IMR-90 (cell line): ENCODE measurements at regions not wholly inside any gene's neighbourhood (a gene's known extent, or its start where the extent isn't known, plus 50 kb on each side); places are given as distances from the start of the nearest gene placed in this dataset.

Source experiments
- ATAC-seq: fragments of 200-7000 bp; cut with Tn5 transposase; 2 replicates; pipeline ENCODE4 v1.9.1; 2020; ENCODE audit warnings: low read depth, mild to moderate bottlenecking, moderate library complexity
- BruUV-seq: library from RNA; stranded (reverse); fragments of 400-500 nt; replicated peaks from 2 replicates; lab custom pipeline; 2021; lab: Mats Ljungman, UMichigan
- CTCF ChIA-PET: fragments of 300-600 bp; formaldehyde crosslinking; extraction: SDS; loops from one replicate; lab custom pipeline; 2021; ENCODE audit warnings: antibody characterized with exemption; lab: Yijun Ruan, JAX
- POLR2A ChIA-PET: fragments of 300-600 bp; sonication (Branson Sonifier 250); formaldehyde crosslinking; loops from one replicate; lab custom pipeline; 2022; ENCODE audit warnings: antibody characterized with exemption; ENCODE audit not compliant: unreplicated experiment; lab: Charles Lee
- DNase-seq: peaks from one replicate; pipeline ENCODE4 v3.0.0; 2013
- H2AFZ ChIP-seq: replicated peaks from 2 replicates; pipeline ENCODE3; 2013; ENCODE audit warnings: low read length, mild to moderate bottlenecking; ENCODE audit not compliant: poor library complexity
- H2AK5ac ChIP-seq: 2 replicates; pipeline ENCODE4 v1.6.1; 2013; ENCODE audit warnings: low read depth, low read length, inconsistent platforms
- H2AK9ac ChIP-seq: replicated peaks from 2 replicates; pipeline ENCODE3; 2013; ENCODE audit warnings: mild to moderate bottlenecking, low read depth, low read length, moderate library complexity; ENCODE audit not compliant: poor library complexity
- H2BK120ac ChIP-seq: 2 replicates; pipeline ENCODE4 v1.6.1; 2013; ENCODE audit warnings: low read depth, low read length, inconsistent platforms
- H2BK15ac ChIP-seq: 3 replicates; pipeline ENCODE4 v1.6.1; 2013; ENCODE audit warnings: low read depth, low read length, inconsistent platforms
- H2BK20ac ChIP-seq: 2 replicates; pipeline ENCODE4 v1.6.1; 2013; ENCODE audit warnings: low read depth, mild to moderate bottlenecking, inconsistent platforms, low read length, moderate library complexity
- H2BK5ac ChIP-seq: 2 replicates; pipeline ENCODE4 v1.6.1; 2013; ENCODE audit warnings: mild to moderate bottlenecking, low read depth, low read length, inconsistent platforms; ENCODE audit not compliant: poor library complexity, severe bottlenecking
- H3K14ac ChIP-seq: replicated peaks from 2 replicates; pipeline ENCODE4 v1.6.1; 2013; ENCODE audit warnings: low read depth, low read length, inconsistent platforms
- H3K18ac ChIP-seq: 2 replicates; pipeline ENCODE4 v1.6.1; 2013; ENCODE audit warnings: low read depth, low read length, control low read depth
- H3K23ac ChIP-seq: 2 replicates; pipeline ENCODE4 v1.6.1; 2013; ENCODE audit warnings: low read depth, low read length, inconsistent platforms
- H3K27ac ChIP-seq: 2 replicates; pipeline ENCODE4 v1.5.1; 2013; ENCODE audit warnings: mild to moderate bottlenecking, control low read depth, low read length; ENCODE audit not compliant: insufficient read depth
- H3K27me3 ChIP-seq: 2 replicates; pipeline ENCODE4 v1.6.1; 2013; ENCODE audit warnings: low read length; ENCODE audit not compliant: control insufficient read depth, insufficient read depth
- H3K36me3 ChIP-seq: 2 replicates; pipeline ENCODE4 v1.6.1; 2013; ENCODE audit warnings: low read length, mixed read lengths; ENCODE audit not compliant: control insufficient read depth, insufficient read depth
- H3K4ac ChIP-seq: 2 replicates; pipeline ENCODE4 v1.6.1; 2013; ENCODE audit warnings: low read depth, low read length, inconsistent platforms
- H3K4me1 ChIP-seq: 2 replicates; pipeline ENCODE4 v1.6.1; 2013; ENCODE audit warnings: low read length, mixed read lengths; ENCODE audit not compliant: control insufficient read depth, insufficient read depth
- H3K4me2 ChIP-seq: 2 replicates; pipeline ENCODE4 v1.6.1; 2013; ENCODE audit warnings: low read depth, mild to moderate bottlenecking, control low read depth, low read length, moderate library complexity
- H3K4me3 ChIP-seq: 2 replicates; pipeline ENCODE4 v1.5.1; 2013; ENCODE audit warnings: low read depth, mild to moderate bottlenecking, control low read depth, low read length, moderate library complexity; ENCODE audit not compliant: insufficient read depth
- H3K56ac ChIP-seq: 2 replicates; pipeline ENCODE4 v1.6.1; 2013; ENCODE audit warnings: low read length, inconsistent platforms; ENCODE audit not compliant: insufficient read depth; ENCODE audit errors: extremely low read depth
- H3K79me1 ChIP-seq, 2 experiments: 2 replicates each; pipeline ENCODE4 v1.6.1; 2013; ENCODE audit warnings: low read length in 2 of 2, inconsistent platforms in 1 of 2, low read depth in 1 of 2
- H3K9ac ChIP-seq: 2 replicates; pipeline ENCODE4 v1.6.1; 2013; ENCODE audit warnings: low read depth, low read length, control low read depth
- H3K9me1 ChIP-seq: 2 replicates; pipeline ENCODE4 v1.6.1; 2013; ENCODE audit warnings: low read length, inconsistent platforms; ENCODE audit not compliant: insufficient read depth
- H3K9me3 ChIP-seq: 2 replicates; pipeline ENCODE4 v1.6.1; 2013; ENCODE audit warnings: low read length; ENCODE audit not compliant: control insufficient read depth, insufficient read depth
- H4K20me1 ChIP-seq: 2 replicates; pipeline ENCODE4 v1.6.1; 2013; ENCODE audit warnings: low read length, inconsistent platforms; ENCODE audit not compliant: insufficient read depth
- H4K5ac ChIP-seq: 2 replicates; pipeline ENCODE4 v1.6.1; 2013; ENCODE audit warnings: mild to moderate bottlenecking, low read depth, low read length, control low read depth
- H4K8ac ChIP-seq, 2 experiments: 2 replicates each; pipeline ENCODE4 v1.6.1; 2013; ENCODE audit warnings: low read depth in 2 of 2, low read length in 2 of 2, control low read depth in 1 of 2, inconsistent platforms in 1 of 2
- H4K91ac ChIP-seq: 2 replicates; pipeline ENCODE4 v1.6.1; 2013; ENCODE audit warnings: low read depth, low read length, inconsistent platforms; ENCODE audit not compliant: insufficient read depth
- BHLHE40 ChIP-seq: fragments of 150-350 bp; IDR thresholded peaks from 2 replicates; pipeline ENCODE4 v1.6.1; 2016; ENCODE audit warnings: mild to moderate bottlenecking, low read depth, low read length
- CEBPB ChIP-seq: IDR thresholded peaks from 2 replicates; pipeline ENCODE4 v1.6.1; 2012; ENCODE audit warnings: low read depth, low read length, improper control_type of control experiment
- CHD1 ChIP-seq: IDR thresholded peaks from 2 replicates; pipeline ENCODE4 v1.6.1; 2012; ENCODE audit warnings: low read depth, low read length, improper control_type of control experiment
- ELK1 ChIP-seq: fragments of 150-350 bp; IDR thresholded peaks from 2 replicates; pipeline ENCODE4 v1.6.1; 2016; ENCODE audit warnings: low read depth, mild to moderate bottlenecking, low read length, moderate library complexity, borderline replicate concordance
- MAFK ChIP-seq: IDR thresholded peaks from 2 replicates; pipeline ENCODE4 v1.6.1; 2012; ENCODE audit warnings: low read depth, low read length, improper control_type of control experiment
- MAZ ChIP-seq: IDR thresholded peaks from 2 replicates; pipeline ENCODE4 v1.6.1; 2012; ENCODE audit warnings: low read depth, mild to moderate bottlenecking, low read length, improper control_type of control experiment, moderate library complexity, borderline replicate concordance
- MXI1 ChIP-seq: IDR thresholded peaks from 2 replicates; pipeline ENCODE4 v1.6.1; 2012; ENCODE audit warnings: low read depth, mild to moderate bottlenecking, low read length, moderate library complexity, borderline replicate concordance
- NFE2L2 ChIP-seq: fragments of 150-350 bp; IDR thresholded peaks from 2 replicates; pipeline ENCODE4 v1.6.1; 2016; ENCODE audit warnings: low read depth, mild to moderate bottlenecking, low read length
- POLR2A ChIP-seq: IDR thresholded peaks from 2 replicates; pipeline ENCODE4 v1.6.1; 2012; ENCODE audit warnings: mild to moderate bottlenecking, low read depth, low read length
- RAD21 ChIP-seq: IDR thresholded peaks from 2 replicates; pipeline ENCODE4 v1.6.1; 2012; ENCODE audit warnings: low read length, improper control_type of control experiment
- RCOR1 ChIP-seq: IDR thresholded peaks from 2 replicates; pipeline ENCODE4 v1.6.1; 2012; ENCODE audit warnings: mild to moderate bottlenecking, low read length, improper control_type of control experiment; ENCODE audit not compliant: insufficient replicate concordance
- RFX5 ChIP-seq: IDR thresholded peaks from 2 replicates; pipeline ENCODE4 v1.8.0; 2012; ENCODE audit warnings: low read depth, mild to moderate bottlenecking, low read length, moderate library complexity
- SMC3 ChIP-seq: fragments of 150-350 bp; IDR thresholded peaks from 2 replicates; pipeline ENCODE4 v1.6.1; 2016; ENCODE audit warnings: low read depth, mild to moderate bottlenecking, antibody characterized with exemption, low read length, moderate library complexity
- USF2 ChIP-seq: fragments of 150-350 bp; IDR thresholded peaks from 2 replicates; pipeline ENCODE4 v1.6.1; 2017; ENCODE audit warnings: mild to moderate bottlenecking, antibody characterized with exemption, low read length, low read depth
- WGBS, 2 experiments: methylation state at CpG; one replicate each; pipeline versions ENCODE4 v1.1.5 to v1.1.7; 2013; ENCODE audit warnings: missing lambda C conversion rate in 2 of 2; ENCODE audit not compliant: insufficient read length in 1 of 2; ENCODE audit errors: extremely low coverage in 2 of 2; 5-methylcytosine and 5-hydroxymethylcytosine counted together
- dilution Hi-C: fragments of 300-500 bp; cut with HindIII; formaldehyde crosslinking; loops from one replicate; pipeline ENCODE4 v1.14.3; 2018; ENCODE audit warnings: low sequenced_read_pairs; ENCODE audit not compliant: unreplicated experiment
- in situ Hi-C: fragments of 300-500 bp; cut with MboI; formaldehyde crosslinking; loops from 3 replicates; pipeline ENCODE4 v1.14.3; 2019; ENCODE audit warnings: low sequenced_read_pairs, inconsistent platforms, mixed read lengths
- intact Hi-C: fragments of 100-400 bp; cut with micrococcal nuclease; formaldehyde crosslinking; loops from 2 replicates; pipeline ENCODE4 v1.10.0; 2022
- TF ChIP-seq, protein P1 (sequence below): conservative IDR thresholded peaks from 2 replicates; pipeline ENCODE4 v1.5.1; 2012; ENCODE audit warnings: mild to moderate bottlenecking, low read depth, low read length, improper control_type of control experiment

DNA sequence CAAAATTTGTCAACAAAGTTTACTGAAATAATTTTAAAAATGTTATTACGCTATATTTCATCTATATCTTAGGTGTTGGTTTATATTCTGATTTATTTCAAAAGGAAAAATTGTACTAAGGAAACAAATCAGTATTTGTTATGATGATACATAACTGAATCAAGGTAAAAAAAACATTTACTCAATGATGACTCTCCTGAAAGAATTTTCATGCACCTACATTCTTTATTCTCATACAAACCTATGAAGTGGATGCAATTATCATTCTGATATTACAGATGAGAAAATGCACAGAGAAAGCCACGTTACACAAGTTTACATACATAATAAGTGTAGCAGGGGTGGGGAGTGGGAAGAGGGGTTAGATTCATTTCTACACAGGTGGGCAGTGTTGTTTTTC, 422.4 kb downstream of the DSEL start:
- no peak overlapping the region for H3K27ac ChIP-seq
- H3K9ac ChIP-seq = no peak overlapping the region
- no peak overlapping the region for H3K56ac ChIP-seq
- no peaks in the 10 kb centered on the region for H3K9me1 ChIP-seq
- no peaks in the 10 kb centered on the region for H3K36me3 ChIP-seq
- H3K9me3 ChIP-seq = no peaks in the 10 kb centered on the region
- no peak overlapping the region for H3K23ac ChIP-seq
- POLR2A ChIA-PET = no interaction called here
- TF ChIP-seq ELK1 (no peak), RFX5 (no peak), MAFK (no peak), MXI1 (no peak), BHLHE40 (no peak), CEBPB (no peak), POLR2A (no peak), NFE2L2 (no peak), USF2 (no peak), MAZ (no peak), CHD1 (no peak), RAD21 (no peak), RCOR1 (no peak), SMC3 (no peak)
- TF ChIP-seq, protein P1, sequence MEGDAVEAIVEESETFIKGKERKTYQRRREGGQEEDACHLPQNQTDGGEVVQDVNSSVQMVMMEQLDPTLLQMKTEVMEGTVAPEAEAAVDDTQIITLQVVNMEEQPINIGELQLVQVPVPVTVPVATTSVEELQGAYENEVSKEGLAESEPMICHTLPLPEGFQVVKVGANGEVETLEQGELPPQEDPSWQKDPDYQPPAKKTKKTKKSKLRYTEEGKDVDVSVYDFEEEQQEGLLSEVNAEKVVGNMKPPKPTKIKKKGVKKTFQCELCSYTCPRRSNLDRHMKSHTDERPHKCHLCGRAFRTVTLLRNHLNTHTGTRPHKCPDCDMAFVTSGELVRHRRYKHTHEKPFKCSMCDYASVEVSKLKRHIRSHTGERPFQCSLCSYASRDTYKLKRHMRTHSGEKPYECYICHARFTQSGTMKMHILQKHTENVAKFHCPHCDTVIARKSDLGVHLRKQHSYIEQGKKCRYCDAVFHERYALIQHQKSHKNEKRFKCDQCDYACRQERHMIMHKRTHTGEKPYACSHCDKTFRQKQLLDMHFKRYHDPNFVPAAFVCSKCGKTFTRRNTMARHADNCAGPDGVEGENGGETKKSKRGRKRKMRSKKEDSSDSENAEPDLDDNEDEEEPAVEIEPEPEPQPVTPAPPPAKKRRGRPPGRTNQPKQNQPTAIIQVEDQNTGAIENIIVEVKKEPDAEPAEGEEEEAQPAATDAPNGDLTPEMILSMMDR = no peak
- H4K91ac ChIP-seq = no peak overlapping the region
- no peak overlapping the region for H3K4me3 ChIP-seq
- H3K18ac ChIP-seq = no peak overlapping the region
- no peak for DNase-seq
- no peak overlapping the region for H2BK5ac ChIP-seq
- no peak overlapping the region for H2AK5ac ChIP-seq
- H3K4ac ChIP-seq = no peak overlapping the region
- H3K27me3 ChIP-seq = no peaks in the 10 kb centered on the region
- CTCF ChIA-PET = interaction anchor here (1.0 kb wide), 1 partner anchor 11 kb away, joined by 5 read pairs; no protein-coding TSS in a partner anchor
- H2BK15ac ChIP-seq = no peak overlapping the region
- no peak overlapping the region for H3K14ac ChIP-seq
- no peak for ATAC-seq
- dilution Hi-C loops = no loop called here
- no peaks in the 10 kb centered on the region for H3K79me1 ChIP-seq
- H2BK20ac ChIP-seq = no peak overlapping the region
- no peak overlapping the region for H2AK9ac ChIP-seq
- H2AFZ ChIP-seq = no peak overlapping the region
- intact Hi-C loops = no loop called here
- no peaks in the 10 kb centered on the region for H4K20me1 ChIP-seq
- no peak overlapping the region for H4K5ac ChIP-seq
- no peak overlapping the region for H3K4me2 ChIP-seq
- BruUV-seq = no TSS peak
- H4K8ac ChIP-seq = no peak overlapping the region
- no peak overlapping the region for H2BK120ac ChIP-seq
- no CpG with 5 or more reads among the region's 2 CpGs for WGBS, 2 experiments
- in situ Hi-C loops = no loop called here
- H3K4me1 ChIP-seq = no peaks in the 10 kb centered on the region
